H1 (cell line): ENCODE measurements at regions not wholly inside any gene's neighbourhood (a gene's known extent, or its start where the extent isn't known, plus 50 kb on each side); places are given as distances from the start of the nearest gene placed in this dataset.

Source experiments
- CHD7 ChIP-seq: fragments of 300-600 bp; sonication (generic); IDR thresholded peaks from 2 replicates; pipeline ENCODE4 v1.7.1; 2012; ENCODE audit warnings: low read length, moderate library complexity, mild to moderate bottlenecking, inconsistent platforms; ENCODE audit not compliant: insufficient replicate concordance

- no peak for TF ChIP-seq CHD7
- TF ChIP-seq, all 59 proteins: peak for 0
These were observed 91.1 kb upstream of the KCNA4 start (continued) for GRCh38 chr11:30107899-30108298.
